NCI-H82 treated with DMSO at 0.1 percent for 48 hours (cell line): ENCODE measurements at regions not wholly inside any gene's neighbourhood (a gene's known extent, or its start where the extent isn't known, plus 50 kb on each side); places are given as distances from the start of the nearest gene placed in this dataset.
"Not testable (repeated sequence)": the region's sequence is repeated elsewhere in the genome, so short reads cannot be mapped to it uniquely, and the experiment has no call there.

Experiments
- DNase-seq: peaks from one replicate; lab custom pipeline; 2025; ENCODE audit not compliant: unreplicated experiment; lab: John Stamatoyannopoulos, UW

- no peak for DNase-seq
Observed at GRCh38 chr1:115182012-115182715, 92.9 kb upstream of the TSPAN2 start.

GRCh38 chr1:115181231-115181630 is 91.9 kb upstream of the TSPAN2 start:
- DNase-seq, result no peak

- no peak for DNase-seq
Observed at GRCh38 chr1:115179397-115180079, 90.2 kb upstream of the TSPAN2 start.

- no peak for DNase-seq
Observed at GRCh38 chr1:115176189-115176588, 86.9 kb upstream of the TSPAN2 start.

GRCh38 chr1:115175596-115175995 is 86.3 kb upstream of the TSPAN2 start:
- DNase-seq, result no peak

- no peak for DNase-seq
Observed at GRCh38 chr1:115173151-115173550, 83.8 kb upstream of the TSPAN2 start.

- no peak for DNase-seq
Observed at GRCh38 chr1:115172270-115172669, 83.0 kb upstream of the TSPAN2 start.

GRCh38 chr1:115170961-115171392 is 81.7 kb upstream of the TSPAN2 start:
- DNase-seq, result no peak

GRCh38 chr1:115170377-115170776 is 81.1 kb upstream of the TSPAN2 start:
- DNase-seq, result no peak

GRCh38 chr1:115168026-115168425 is 78.7 kb upstream of the TSPAN2 start:
- DNase-seq, result no peak

GRCh38 chr1:115166531-115167091 is 77.3 kb upstream of the TSPAN2 start:
- no peak for DNase-seq

GRCh38 chr1:115165776-115166175 is 76.5 kb upstream of the TSPAN2 start:
- DNase-seq, result no peak

- DNase-seq, result no peak
Observed at GRCh38 chr1:115164940-115165705, 75.8 kb upstream of the TSPAN2 start.

- DNase-seq, result no peak
Observed at GRCh38 chr1:115164484-115164883, 75.2 kb upstream of the TSPAN2 start.

- no peak for DNase-seq
Observed at GRCh38 chr1:115160728-115161127, 71.4 kb upstream of the TSPAN2 start.

- DNase-seq, result no peak
Observed at GRCh38 chr1:115159958-115160357, 70.7 kb upstream of the TSPAN2 start.

- no peak for DNase-seq
Observed at GRCh38 chr1:115158181-115158580, 68.9 kb upstream of the TSPAN2 start.

GRCh38 chr1:115156826-115157468 is 67.6 kb upstream of the TSPAN2 start:
- no peak for DNase-seq

- DNase-seq, result no peak
Observed at GRCh38 chr1:115153966-115154557, 64.8 kb upstream of the TSPAN2 start.

GRCh38 chr1:115147928-115148327 is 58.6 kb upstream of the TSPAN2 start:
- DNase-seq, result not testable (repeated sequence)

GRCh38 chr1:115145226-115145625 is 55.9 kb upstream of the TSPAN2 start:
- DNase-seq, result no peak
